K562 (cell line): ENCODE measurements at regions not wholly inside any gene's neighbourhood (a gene's known extent, or its start where the extent isn't known, plus 50 kb on each side); places are given as distances from the start of the nearest gene placed in this dataset.

Experiments used
- ATAC-seq: fragments of 200-7000 bp; cut with Tn5 transposase; 3 replicates; pipeline ENCODE4 v1.9.1; 2020; ENCODE audit warnings: moderate library complexity
- BruUV-seq: library from RNA; stranded (reverse); fragments of 400-500 nt; replicated peaks from 2 replicates; lab custom pipeline; 2021; lab: Mats Ljungman, UMichigan
- CTCF ChIA-PET: fragments of 300-600 bp; formaldehyde crosslinking; extraction: SDS; loops from one replicate; lab custom pipeline; 2021; ENCODE audit warnings: low intra/inter-chr PET ratio; lab: Yijun Ruan, JAX
- POLR2A ChIA-PET: fragments of 300-600, 350-650 bp; sonication (Branson Sonifier 250); formaldehyde crosslinking; extraction: SDS; loops from one replicate; lab custom pipeline; 2021; ENCODE audit warnings: antibody characterized with exemption, inconsistent platforms; lab: Yijun Ruan, JAX
- DNase-seq, 4 experiments: peaks; one replicate each; pipeline versions ENCODE4 v3.0.0 to v3.0.0-alpha.2; 2011 to 2018; ENCODE audit warnings: low spot score in 3 of 4, mixed read lengths in 3 of 4; ENCODE audit errors: extremely low read depth in 1 of 4
- FAIRE-seq: peaks from 2 replicates; lab custom pipeline; 2011; peaks lifted over from hg19 to GRCh38; lab: Jason Lieb, UNC
- H2AFZ ChIP-seq: 2 replicates; pipeline ENCODE4 v1.6.0; 2011; ENCODE audit warnings: low read depth, low read length, control low read depth, inconsistent platforms
- H3K27ac ChIP-seq: fragments of 200-600 bp; 3 replicates; pipeline ENCODE4 v1.8.0; 2011; ENCODE audit warnings: low read depth, mild to moderate bottlenecking, control low read depth, inconsistent platforms, low read length, moderate library complexity, mixed read lengths; ENCODE audit errors: extremely low read depth
- H3K27me3 ChIP-seq, 2 experiments: fragments of 300-600 bp in 1 of 2; 2 replicates in 1 of 2; 3 replicates in 1 of 2; pipeline versions ENCODE4 v1.6.0 to v1.8.0; 2011; ENCODE audit warnings: inconsistent platforms in 2 of 2, low read length in 2 of 2, mild to moderate bottlenecking in 1 of 2, mixed read lengths in 1 of 2, moderate library complexity in 1 of 2; ENCODE audit not compliant: control insufficient read depth in 2 of 2, insufficient read depth in 2 of 2
- H3K36me3 ChIP-seq: fragments of 300-600 bp; 3 replicates; pipeline ENCODE4 v1.8.0; 2011; ENCODE audit warnings: mild to moderate bottlenecking, low read length, inconsistent platforms; ENCODE audit not compliant: control insufficient read depth, insufficient read depth
- H3K4me1 ChIP-seq, 2 experiments: fragments of 200-600 bp in 1 of 2; replicated peaks in 1 of 2; 2 replicates in 1 of 2; 3 replicates in 1 of 2; pipeline versions ENCODE4 v1.5.1 to v1.8.0; 2011; ENCODE audit warnings: inconsistent platforms in 2 of 2, low read length in 2 of 2, mild to moderate bottlenecking in 1 of 2, mixed read lengths in 1 of 2, moderate library complexity in 1 of 2; ENCODE audit not compliant: control insufficient read depth in 2 of 2, insufficient read depth in 2 of 2
- H3K4me2 ChIP-seq: 2 replicates; pipeline ENCODE4 v1.6.1; 2011; ENCODE audit warnings: low read length, control low read depth, inconsistent platforms, mixed read lengths; ENCODE audit not compliant: insufficient read depth
- H3K4me3 ChIP-seq: fragments of 200-600 bp; sonication (generic), shearing (Covaris generic); 2 replicates; pipeline ENCODE4 v1.5.1; 2016; ENCODE audit warnings: control low read depth, inconsistent platforms
- H3K79me2 ChIP-seq: fragments of 200-600 bp; 3 replicates; pipeline ENCODE4 v1.8.0; 2011; ENCODE audit warnings: low read length, inconsistent platforms; ENCODE audit not compliant: control insufficient read depth, insufficient read depth
- H3K9ac ChIP-seq, 2 experiments: 2 replicates each; pipeline versions ENCODE4 v1.6.0 to v1.6.1; 2011; ENCODE audit warnings: low read depth in 2 of 2, low read length in 2 of 2, control low read depth in 1 of 2, inconsistent platforms in 1 of 2, mild to moderate bottlenecking in 1 of 2, mixed read lengths in 1 of 2; ENCODE audit not compliant: insufficient read depth in 1 of 2
- H3K9me1 ChIP-seq: one replicate; pipeline ENCODE4 v1.6.0; 2011; ENCODE audit warnings: inconsistent platforms, mild to moderate bottlenecking, low read length, moderate library complexity; ENCODE audit not compliant: control insufficient read depth, insufficient read depth
- H3K9me3 ChIP-seq: replicated peaks from 2 replicates; pipeline ENCODE4 v1.5.1; 2011; ENCODE audit warnings: low read depth, low read length, inconsistent platforms; ENCODE audit not compliant: control insufficient read depth, insufficient read depth
- H4K20me1 ChIP-seq: replicated peaks from 2 replicates; pipeline ENCODE4 v1.6.1; 2011; ENCODE audit warnings: low read length, inconsistent platforms, mixed read lengths; ENCODE audit not compliant: control insufficient read depth, insufficient read depth
- BCOR ChIP-seq: fragments of 450-650 bp; IDR thresholded peaks from 2 replicates; pipeline ENCODE4 v1.6.1; 2016
- DPF2 ChIP-seq: fragments of 450-650 bp; IDR thresholded peaks from 2 replicates; pipeline ENCODE4 v1.6.1; 2016
- GATAD2B ChIP-seq: fragments of 450-650 bp; IDR thresholded peaks from 2 replicates; pipeline ENCODE4 v1.6.1; 2017; ENCODE audit warnings: mild to moderate bottlenecking, borderline replicate concordance
- GTF2E2 ChIP-seq: fragments of 200-800 bp; sonication (Bioruptor generic); IDR thresholded peaks from 2 replicates; pipeline ENCODE4 v1.6.1; 2016; ENCODE audit warnings: missing genetic modification characterization, missing compliant biosample characterization
- ID3 ChIP-seq, 2 experiments: fragments of 250-450 bp in 1 of 2; fragments of 450-650 bp in 1 of 2; sonication (Bioruptor Pico) in 1 of 2; IDR thresholded peaks; 2 replicates each; pipeline versions ENCODE4 v1.6.1 to v1.8.0; 2016 to 2021; ENCODE audit warnings: mild to moderate bottlenecking in 2 of 2, moderate library complexity in 2 of 2, missing compliant biosample characterization in 1 of 2, missing genetic modification characterization in 1 of 2
- MCM7 ChIP-seq, 2 experiments: fragments of 450-650 bp; IDR thresholded peaks; 2 replicates each; pipeline ENCODE4 v1.6.1; 2016 to 2018
- NFE2 ChIP-seq: IDR thresholded peaks from 2 replicates; pipeline ENCODE4 v1.6.1; 2014; ENCODE audit warnings: antibody characterized with exemption, low read depth
- NUFIP1 ChIP-seq: fragments of 450-650 bp; IDR thresholded peaks from 2 replicates; pipeline ENCODE4 v1.6.1; 2018; ENCODE audit not compliant: partially characterized antibody
- RAD21 ChIP-seq, 2 experiments: fragments of 250-450 bp in 1 of 2; fragments of 450-650 bp in 1 of 2; sonication (Bioruptor Pico) in 1 of 2; formaldehyde crosslinking in 1 of 2; IDR thresholded peaks in 1 of 2; conservative IDR thresholded peaks in 1 of 2; 2 replicates each; pipeline versions ENCODE4 v1.4.0 to v1.8.0; 2020 to 2022; ENCODE audit warnings: mild to moderate bottlenecking in 2 of 2, moderate library complexity in 1 of 2
- RNF2 ChIP-seq: sonication (generic); IDR thresholded peaks from 2 replicates; pipeline ENCODE4 v1.6.1; 2016
- SMARCA4 ChIP-seq: fragments of 450-650 bp; IDR thresholded peaks from 2 replicates; pipeline ENCODE4 v1.6.1; 2016
- ZKSCAN3 ChIP-seq: fragments of 250-450 bp; sonication (Bioruptor Pico); IDR thresholded peaks from 2 replicates; pipeline ENCODE4 v1.4.0; 2020
- ZNF668 ChIP-seq: fragments of 250-450 bp; sonication (Bioruptor Pico); IDR thresholded peaks from 2 replicates; pipeline ENCODE4 v1.8.0; 2022; ENCODE audit warnings: mild to moderate bottlenecking, inconsistent platforms
- WGBS: fragments of 100-300 bp; shearing (Covaris generic); methylation state at CpG from one replicate; pipeline ENCODE4 v1.1.6; 2016; ENCODE audit warnings: low coverage, mixed read lengths; ENCODE audit not compliant: insufficient coverage; ENCODE audit errors: missing lambda C conversion rate; 5-methylcytosine and 5-hydroxymethylcytosine counted together
- in situ Hi-C: fragments of 300-500 bp; cut with MboI; formaldehyde crosslinking; loops from 4 replicates; pipeline ENCODE4 v1.15.0; 2018; ENCODE audit warnings: inconsistent platforms, mixed read lengths
- intact Hi-C: fragments of 100-400 bp; cut with micrococcal nuclease; formaldehyde crosslinking; loops from 2 replicates; pipeline ENCODE4 v1.14.2; 2022

- ATAC-seq (no peak), FAIRE-seq (no peak), DNase-seq (no peak)
- no peaks in the 10 kb centered on the region for H3K36me3 ChIP-seq
- H3K27me3 ChIP-seq: no peaks in the 10 kb centered on the region
- intact Hi-C loops (no loop called here), in situ Hi-C loops (no loop called here)
- no peak overlapping the region for H3K4me3 ChIP-seq
- H3K9ac ChIP-seq: no peak overlapping the region
- no peaks in the 10 kb centered on the region for H3K79me2 ChIP-seq
- no peak overlapping the region for H3K27ac ChIP-seq
- WGBS: no CpG with 5 or more reads among the region's 16 CpGs
- H3K4me1 ChIP-seq: no peaks in the 10 kb centered on the region
- CTCF ChIA-PET: no interaction called here
- no peak overlapping the region for H3K4me2 ChIP-seq
- TF ChIP-seq RAD21 (CRISPR knock-in tag; conservative IDR thresholded peaks at IDR 0.05 in 1 of 2, IDR thresholded peaks at IDR 0.05 in 1 of 2) (no peak), RNF2 (no peak), GATAD2B (no peak)
- TF ChIP-seq, all 486 proteins: peak for 0
- no TSS peak for BruUV-seq
- H3K9me1 ChIP-seq: no peaks in the 10 kb centered on the region
- H2AFZ ChIP-seq: no peak overlapping the region
- H3K9me3 ChIP-seq: no peaks in the 10 kb centered on the region
- H4K20me1 ChIP-seq: no peaks in the 10 kb centered on the region
- POLR2A ChIA-PET: no interaction called here
Measured at GRCh38 chr9:26426551-26427131, 466.0 kb downstream of the CAAP1 start.

- TF ChIP-seq GTF2E2 (no peak), BCOR (no peak), NFE2 (no peak), SMARCA4 (no peak), ZKSCAN3 (no peak), NUFIP1 (no peak), MCM7 (IDR thresholded peaks at IDR 0.05) (no peak), DPF2 (no peak), ZNF668 (no peak), ID3 (CRISPR knock-in tag; IDR thresholded peaks at IDR 0.05) (no peak), ID3 (tag; IDR thresholded peaks at IDR 0.05) (no peak)
- Histone ChIP-seq H2AFZ (no peak overlapping the region), H3K9ac (no peak overlapping the region), H3K27me3 (no peaks in the 10 kb centered on the region), H3K27ac (no peak overlapping the region), H3K4me3 (no peak overlapping the region), H3K79me2 (no peaks in the 10 kb centered on the region), H4K20me1 (no peaks in the 10 kb centered on the region), H3K4me2 (no peak overlapping the region), H3K36me3 (no peaks in the 10 kb centered on the region), H3K9me1 (no peaks in the 10 kb centered on the region), H3K9me3 (no peaks in the 10 kb centered on the region), H3K4me1 (no peaks in the 10 kb centered on the region)
- FAIRE-seq (no peak), DNase-seq (no peak), ATAC-seq (no peak)
- no TSS peak for BruUV-seq
- ChIA-PET POLR2A (no interaction called here), CTCF (no interaction called here)
- in situ Hi-C loops (no loop called here), intact Hi-C loops (no loop called here)
- WGBS: no CpG with 5 or more reads among the region's 3 CpGs
Measured at GRCh38 chr9:26418480-26418879, 474.1 kb downstream of the CAAP1 start.
